ENCODE measurements at regions not wholly inside any gene's neighbourhood (a gene's known extent, or its start where the extent isn't known, plus 50 kb on each side); places are given as distances from the start of the nearest gene placed in this dataset.

- DNase-seq (ENCODE audit: low read depth), result no peak
- no peak for TF ChIP-seq CTCF (IDR thresholded peaks at IDR 0.05; ENCODE audit: insufficient read depth, low read depth, low read length)
- no peak overlapping the region for H3K4me3 ChIP-seq (ENCODE audit: low read depth, low read length)
Observed at GRCh38 chr12:39138268-39138667, 232.9 kb upstream of the CPNE8 start.

- no peak overlapping the region for H3K4me3 ChIP-seq (ENCODE audit: low read depth, low read length)
- peak; percentile 40 for DNase-seq (ENCODE audit: low read depth)
- no peak for TF ChIP-seq CTCF (IDR thresholded peaks at IDR 0.05; ENCODE audit: insufficient read depth, low read depth, low read length)
Observed at GRCh38 chr12:39127401-39127800, 222.0 kb upstream of the CPNE8 start.

- no peak for TF ChIP-seq CTCF (IDR thresholded peaks at IDR 0.05; ENCODE audit: insufficient read depth, low read depth, low read length)
- H3K4me3 ChIP-seq (ENCODE audit: low read depth, low read length), result no peak overlapping the region
- no peak for DNase-seq (ENCODE audit: low read depth)
Observed at GRCh38 chr12:39125566-39125965, 220.2 kb upstream of the CPNE8 start.

- no peak overlapping the region for H3K4me3 ChIP-seq (ENCODE audit: low read depth, low read length)
- DNase-seq (ENCODE audit: low read depth), result no peak
- TF ChIP-seq CTCF (IDR thresholded peaks at IDR 0.05; ENCODE audit: insufficient read depth, low read depth, low read length), result no peak
Observed at GRCh38 chr12:39124768-39125167, 219.4 kb upstream of the CPNE8 start.

- H3K4me3 ChIP-seq (ENCODE audit: low read depth, low read length), result no peak overlapping the region
- no peak for TF ChIP-seq CTCF (IDR thresholded peaks at IDR 0.05; ENCODE audit: insufficient read depth, low read depth, low read length)
- DNase-seq (ENCODE audit: low read depth), result no peak
Observed at GRCh38 chr12:39123580-39124253, 218.3 kb upstream of the CPNE8 start.

- H3K4me3 ChIP-seq (ENCODE audit: low read depth, low read length), result no peak overlapping the region
- no peak for TF ChIP-seq CTCF (IDR thresholded peaks at IDR 0.05; ENCODE audit: insufficient read depth, low read depth, low read length)
- no peak for DNase-seq (ENCODE audit: low read depth)
Observed at GRCh38 chr12:39122562-39123204, 217.3 kb upstream of the CPNE8 start.

Measured in fibroblast of villous mesenchyme (primary cell).